ENCODE measurements at regions not wholly inside any gene's neighbourhood (a gene's known extent, or its start where the extent isn't known, plus 50 kb on each side); places are given as distances from the start of the nearest gene placed in this dataset.
A peak's percentile ranks its signal among the peaks of the same experiment; 100 is the strongest.

DNA sequence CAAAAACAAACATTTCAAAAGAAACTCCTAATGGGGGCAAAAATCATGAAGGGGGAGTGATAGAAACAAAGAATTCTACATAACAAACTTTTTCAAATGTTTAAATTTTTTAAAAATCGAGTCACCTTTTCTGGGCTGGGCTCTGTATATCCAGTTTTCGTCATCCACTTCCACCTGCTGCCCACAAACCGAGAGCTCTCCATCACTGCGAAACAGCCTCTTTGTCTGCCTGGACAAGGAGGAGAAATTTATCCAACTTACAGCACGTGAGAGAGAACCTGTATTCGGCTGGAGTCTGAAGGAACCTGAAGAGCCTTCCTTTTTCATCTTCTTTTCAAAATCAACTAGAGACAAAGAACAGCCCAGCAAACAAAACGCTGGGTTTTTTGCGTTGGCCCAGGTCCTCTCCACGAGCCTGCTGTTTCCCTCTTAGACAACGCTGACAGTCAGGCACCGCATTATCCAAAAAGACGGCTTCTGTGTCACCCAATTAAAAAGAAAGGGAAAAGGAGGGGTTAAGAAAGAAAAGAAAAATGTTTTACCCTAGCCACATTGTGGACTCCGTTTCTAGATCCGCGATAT is 72.4 kb upstream of the NHSL1 start:
- no peak for DNase-seq (ENCODE audit: low spot score)
- Histone ChIP-seq H3K27ac (ENCODE audit: low read depth in 1 of 2, low read length in 2 of 2) (peak overlapping the region; percentile 84 to 88), H3K4me1 (ENCODE audit: control insufficient read depth in 4 of 4, insufficient read depth in 4 of 4, low read length in 3 of 4) (peaks cover 0 to 17% (median 10%) of the 10 kb centered on the region in 4 donors), H3K27me3 (ENCODE audit: control insufficient read depth in 4 of 4, insufficient read depth in 4 of 4, low read length in 3 of 4) (no peaks in the 10 kb centered on the region), H3K9ac (ENCODE audit: low read depth in 1 of 2, low read length in 2 of 2) (peak overlapping the region; percentile 69 to 75), H3K36me3 (ENCODE audit: control insufficient read depth in 4 of 4, insufficient read depth in 3 of 4, low read depth in 1 of 4, low read length in 3 of 4) (no peaks in the 10 kb centered on the region), H3K9me3 (ENCODE audit: control insufficient read depth in 4 of 4, low read length in 3 of 4) (no peaks in the 10 kb centered on the region), H3K4me3 (ENCODE audit: low read depth in 1 of 3, low read length in 3 of 3) (peak overlapping the region in 2 of 3 donors; percentile 40 to 48)
- TF ChIP-seq, protein P1, sequence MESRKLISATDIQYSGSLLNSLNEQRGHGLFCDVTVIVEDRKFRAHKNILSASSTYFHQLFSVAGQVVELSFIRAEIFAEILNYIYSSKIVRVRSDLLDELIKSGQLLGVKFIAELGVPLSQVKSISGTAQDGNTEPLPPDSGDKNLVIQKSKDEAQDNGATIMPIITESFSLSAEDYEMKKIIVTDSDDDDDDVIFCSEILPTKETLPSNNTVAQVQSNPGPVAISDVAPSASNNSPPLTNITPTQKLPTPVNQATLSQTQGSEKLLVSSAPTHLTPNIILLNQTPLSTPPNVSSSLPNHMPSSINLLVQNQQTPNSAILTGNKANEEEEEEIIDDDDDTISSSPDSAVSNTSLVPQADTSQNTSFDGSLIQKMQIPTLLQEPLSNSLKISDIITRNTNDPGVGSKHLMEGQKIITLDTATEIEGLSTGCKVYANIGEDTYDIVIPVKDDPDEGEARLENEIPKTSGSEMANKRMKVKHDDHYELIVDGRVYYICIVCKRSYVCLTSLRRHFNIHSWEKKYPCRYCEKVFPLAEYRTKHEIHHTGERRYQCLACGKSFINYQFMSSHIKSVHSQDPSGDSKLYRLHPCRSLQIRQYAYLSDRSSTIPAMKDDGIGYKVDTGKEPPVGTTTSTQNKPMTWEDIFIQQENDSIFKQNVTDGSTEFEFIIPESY (IDR thresholded peaks at IDR 0.05), result no peak
- TF ChIP-seq, protein P2, sequence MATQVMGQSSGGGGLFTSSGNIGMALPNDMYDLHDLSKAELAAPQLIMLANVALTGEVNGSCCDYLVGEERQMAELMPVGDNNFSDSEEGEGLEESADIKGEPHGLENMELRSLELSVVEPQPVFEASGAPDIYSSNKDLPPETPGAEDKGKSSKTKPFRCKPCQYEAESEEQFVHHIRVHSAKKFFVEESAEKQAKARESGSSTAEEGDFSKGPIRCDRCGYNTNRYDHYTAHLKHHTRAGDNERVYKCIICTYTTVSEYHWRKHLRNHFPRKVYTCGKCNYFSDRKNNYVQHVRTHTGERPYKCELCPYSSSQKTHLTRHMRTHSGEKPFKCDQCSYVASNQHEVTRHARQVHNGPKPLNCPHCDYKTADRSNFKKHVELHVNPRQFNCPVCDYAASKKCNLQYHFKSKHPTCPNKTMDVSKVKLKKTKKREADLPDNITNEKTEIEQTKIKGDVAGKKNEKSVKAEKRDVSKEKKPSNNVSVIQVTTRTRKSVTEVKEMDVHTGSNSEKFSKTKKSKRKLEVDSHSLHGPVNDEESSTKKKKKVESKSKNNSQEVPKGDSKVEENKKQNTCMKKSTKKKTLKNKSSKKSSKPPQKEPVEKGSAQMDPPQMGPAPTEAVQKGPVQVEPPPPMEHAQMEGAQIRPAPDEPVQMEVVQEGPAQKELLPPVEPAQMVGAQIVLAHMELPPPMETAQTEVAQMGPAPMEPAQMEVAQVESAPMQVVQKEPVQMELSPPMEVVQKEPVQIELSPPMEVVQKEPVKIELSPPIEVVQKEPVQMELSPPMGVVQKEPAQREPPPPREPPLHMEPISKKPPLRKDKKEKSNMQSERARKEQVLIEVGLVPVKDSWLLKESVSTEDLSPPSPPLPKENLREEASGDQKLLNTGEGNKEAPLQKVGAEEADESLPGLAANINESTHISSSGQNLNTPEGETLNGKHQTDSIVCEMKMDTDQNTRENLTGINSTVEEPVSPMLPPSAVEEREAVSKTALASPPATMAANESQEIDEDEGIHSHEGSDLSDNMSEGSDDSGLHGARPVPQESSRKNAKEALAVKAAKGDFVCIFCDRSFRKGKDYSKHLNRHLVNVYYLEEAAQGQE (IDR thresholded peaks at IDR 0.05), result no peak
- TF ChIP-seq, protein P3, sequence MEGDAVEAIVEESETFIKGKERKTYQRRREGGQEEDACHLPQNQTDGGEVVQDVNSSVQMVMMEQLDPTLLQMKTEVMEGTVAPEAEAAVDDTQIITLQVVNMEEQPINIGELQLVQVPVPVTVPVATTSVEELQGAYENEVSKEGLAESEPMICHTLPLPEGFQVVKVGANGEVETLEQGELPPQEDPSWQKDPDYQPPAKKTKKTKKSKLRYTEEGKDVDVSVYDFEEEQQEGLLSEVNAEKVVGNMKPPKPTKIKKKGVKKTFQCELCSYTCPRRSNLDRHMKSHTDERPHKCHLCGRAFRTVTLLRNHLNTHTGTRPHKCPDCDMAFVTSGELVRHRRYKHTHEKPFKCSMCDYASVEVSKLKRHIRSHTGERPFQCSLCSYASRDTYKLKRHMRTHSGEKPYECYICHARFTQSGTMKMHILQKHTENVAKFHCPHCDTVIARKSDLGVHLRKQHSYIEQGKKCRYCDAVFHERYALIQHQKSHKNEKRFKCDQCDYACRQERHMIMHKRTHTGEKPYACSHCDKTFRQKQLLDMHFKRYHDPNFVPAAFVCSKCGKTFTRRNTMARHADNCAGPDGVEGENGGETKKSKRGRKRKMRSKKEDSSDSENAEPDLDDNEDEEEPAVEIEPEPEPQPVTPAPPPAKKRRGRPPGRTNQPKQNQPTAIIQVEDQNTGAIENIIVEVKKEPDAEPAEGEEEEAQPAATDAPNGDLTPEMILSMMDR (IDR thresholded peaks at IDR 0.05; ENCODE audit: low read depth, low read length, missing input control), result no peak
- TF ChIP-seq RXRA (IDR thresholded peaks at IDR 0.05) (no peak), TAF1 (conservative IDR thresholded peaks at IDR 0.05) (no peak), SP1 (IDR thresholded peaks at IDR 0.05) (no peak)
- WGBS, result 32% methylated on average over 15 of the region's 15 CpGs

DNA sequence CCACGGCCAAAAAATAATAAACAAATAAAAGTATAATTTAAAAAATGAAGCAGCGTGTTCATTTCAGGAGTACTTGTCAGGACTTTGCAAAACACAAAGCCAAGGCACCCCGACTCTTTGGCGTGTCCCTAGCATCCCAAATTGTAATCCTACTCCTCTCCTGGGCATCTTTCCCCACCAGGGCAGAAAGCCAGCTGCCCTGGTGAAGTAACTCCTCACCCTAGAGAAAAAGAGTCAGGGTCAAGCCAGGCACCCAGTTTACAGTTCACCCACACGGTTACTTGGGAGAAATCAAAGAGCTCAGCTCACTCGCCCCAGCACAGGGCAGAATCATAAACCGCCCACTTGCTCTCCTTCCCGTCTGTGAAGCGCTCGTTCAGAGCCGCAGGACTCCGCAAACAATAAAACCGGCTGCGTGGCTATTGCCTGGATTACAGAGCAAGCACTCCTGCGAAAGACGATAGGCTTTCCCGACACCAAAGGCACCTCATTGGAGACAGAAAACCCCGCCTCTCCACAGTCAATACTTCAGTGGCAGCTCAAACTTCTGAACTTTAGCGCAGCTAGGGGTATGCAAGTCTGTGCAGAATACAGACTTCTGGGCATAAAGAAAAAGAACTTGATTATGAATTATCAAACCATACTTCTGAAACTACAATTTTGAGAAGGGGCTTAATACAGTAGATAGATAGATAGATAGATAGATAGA is 73.0 kb upstream of the NHSL1 start:
- Histone ChIP-seq H3K4me1 (ENCODE audit: control insufficient read depth in 4 of 4, insufficient read depth in 4 of 4, low read length in 3 of 4) (peaks cover 2 to 20% (median 12%) of the 10 kb centered on the region in 4 donors), H3K36me3 (ENCODE audit: control insufficient read depth in 4 of 4, insufficient read depth in 3 of 4, low read depth in 1 of 4, low read length in 3 of 4) (no peaks in the 10 kb centered on the region), H3K27ac (ENCODE audit: low read depth in 1 of 2, low read length in 2 of 2) (peak overlapping the region; percentile 84 to 88), H3K9ac (ENCODE audit: low read depth in 1 of 2, low read length in 2 of 2) (peak overlapping the region; percentile 69 to 75), H3K27me3 (ENCODE audit: control insufficient read depth in 4 of 4, insufficient read depth in 4 of 4, low read length in 3 of 4) (no peaks in the 10 kb centered on the region), H3K4me3 (ENCODE audit: low read depth in 1 of 3, low read length in 3 of 3) (peak overlapping the region; percentile 48 to 67 (median 60)), H3K9me3 (ENCODE audit: control insufficient read depth in 4 of 4, low read length in 3 of 4) (no peaks in the 10 kb centered on the region)
- peak; percentile 64 for DNase-seq (ENCODE audit: low spot score)
- WGBS, result 8% methylated on average over 19 of the region's 19 CpGs
- TF ChIP-seq, protein P4, sequence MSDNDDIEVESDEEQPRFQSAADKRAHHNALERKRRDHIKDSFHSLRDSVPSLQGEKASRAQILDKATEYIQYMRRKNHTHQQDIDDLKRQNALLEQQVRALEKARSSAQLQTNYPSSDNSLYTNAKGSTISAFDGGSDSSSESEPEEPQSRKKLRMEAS (IDR thresholded peaks at IDR 0.05), result peak; percentile 69
- peak in 1 of 2 donors; percentile 48 for TF ChIP-seq EGR1 (IDR thresholded peaks at IDR 0.05; ENCODE audit: low read depth in 2 of 2)
- TF ChIP-seq, protein P3 (IDR thresholded peaks at IDR 0.05; ENCODE audit: low read depth, low read length, missing input control), result no peak
- TF ChIP-seq YY1 (IDR thresholded peaks at IDR 0.05), result peak; percentile 71
- TF ChIP-seq TAF1 (conservative IDR thresholded peaks at IDR 0.05), result peak; percentile 87
- peak; percentile 73 to 74 for TF ChIP-seq RXRA (IDR thresholded peaks at IDR 0.05)
- TF ChIP-seq, protein P5, sequence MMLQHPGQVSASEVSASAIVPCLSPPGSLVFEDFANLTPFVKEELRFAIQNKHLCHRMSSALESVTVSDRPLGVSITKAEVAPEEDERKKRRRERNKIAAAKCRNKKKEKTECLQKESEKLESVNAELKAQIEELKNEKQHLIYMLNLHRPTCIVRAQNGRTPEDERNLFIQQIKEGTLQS (IDR thresholded peaks at IDR 0.05), result no peak
- TF ChIP-seq RAD21 (IDR thresholded peaks at IDR 0.05), result peak; percentile 41 to 43
- TF ChIP-seq, protein P2 (IDR thresholded peaks at IDR 0.05), result peak; percentile 88
- TF ChIP-seq, protein P1 (IDR thresholded peaks at IDR 0.05), result peak; percentile 43
